ENCODE measurements at regions not wholly inside any gene's neighbourhood (a gene's known extent, or its start where the extent isn't known, plus 50 kb on each side); places are given as distances from the start of the nearest gene placed in this dataset.
A peak's percentile ranks its signal among the peaks of the same experiment; 100 is the strongest.
"Not testable (repeated sequence)": the region's sequence is repeated elsewhere in the genome, so short reads cannot be mapped to it uniquely, and the experiment has no call there.

DNA sequence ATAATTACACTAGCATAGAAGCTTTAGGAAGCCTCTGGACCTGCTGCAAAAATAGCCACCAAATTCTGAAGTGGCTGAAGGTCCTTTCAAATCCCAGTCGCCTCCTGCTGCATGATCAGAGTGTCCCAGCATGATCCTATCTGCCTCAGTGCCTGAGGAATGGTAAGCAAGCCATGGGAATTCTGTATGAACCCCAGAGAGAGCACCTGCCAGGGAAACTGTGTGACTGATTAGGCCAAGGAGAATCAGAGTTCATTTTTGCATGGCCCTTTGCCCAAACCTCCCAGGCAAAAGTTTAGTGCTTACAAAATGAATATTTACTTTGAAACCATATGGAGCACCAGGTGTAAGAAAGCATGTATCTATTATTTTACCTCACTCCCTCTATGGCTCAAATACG lies 221.4 kb downstream of the ARL4C start:
- DNase-seq (ENCODE audit: low spot score): no peak

DNA sequence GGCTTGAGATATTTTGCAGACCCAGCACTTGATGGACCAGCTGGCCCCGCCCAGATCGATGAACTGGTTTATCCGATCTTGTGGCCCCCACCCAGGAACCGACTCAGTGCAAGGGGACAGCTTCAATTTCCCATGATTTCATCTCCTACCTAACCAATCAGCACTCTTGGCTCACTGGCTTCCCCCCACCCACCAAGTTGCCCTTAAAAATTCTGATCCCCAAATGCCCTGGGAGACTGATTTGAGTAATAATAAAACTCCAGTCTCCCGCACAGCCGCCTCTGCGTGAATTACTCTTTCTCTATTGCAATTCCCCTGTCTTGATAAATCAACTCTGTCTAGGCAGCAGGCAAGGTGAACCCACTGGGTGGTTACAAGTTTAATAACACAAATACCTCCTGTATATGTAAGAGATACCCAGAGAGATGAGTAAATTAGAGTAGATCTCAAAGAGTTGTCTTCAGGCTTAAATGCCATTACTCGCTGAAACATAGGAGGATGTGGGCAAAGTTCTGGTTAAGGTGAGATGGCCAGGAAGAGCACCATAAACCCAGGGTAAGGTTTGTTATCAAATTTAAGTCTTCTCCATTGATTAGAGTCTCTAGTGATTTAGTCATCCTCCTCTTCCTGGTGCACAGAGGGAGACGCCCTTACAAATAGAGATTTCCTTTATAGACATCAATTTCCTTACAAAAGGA lies 222.8 kb downstream of the ARL4C start:
- peak; percentile 41 for DNase-seq (ENCODE audit: low spot score)

GRCh38 chr2:234272069-234272850 lies 221.8 kb downstream of the SPP2 start:
- DNase-seq (ENCODE audit: low spot score): no peak

DNA sequence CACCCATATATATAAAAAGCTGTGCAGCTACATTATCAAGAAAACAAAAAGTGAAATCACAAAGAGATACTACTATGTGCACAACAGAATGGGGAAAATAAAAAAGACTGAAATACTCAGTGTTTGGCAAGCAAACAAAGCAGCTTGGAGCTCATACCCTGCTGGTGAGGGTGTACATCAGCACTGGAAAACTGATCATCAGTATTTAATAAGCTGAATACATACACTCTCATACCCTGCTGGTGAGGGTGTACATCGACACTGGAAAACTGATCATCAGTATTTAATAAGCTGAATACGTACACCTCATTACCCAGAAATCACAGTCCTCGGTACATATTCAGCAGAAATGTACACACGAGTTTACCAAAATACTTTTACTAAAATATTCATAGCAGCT lies 220.8 kb downstream of the SPP2 start:
- no peak for DNase-seq (ENCODE audit: low spot score)

- DNase-seq (ENCODE audit: low spot score): no peak
Observed at GRCh38 chr2:234269769-234270204, 219.3 kb downstream of the SPP2 start.

- DNase-seq (ENCODE audit: low spot score): no peak
Observed at GRCh38 chr2:234267534-234267933, 217.0 kb downstream of the SPP2 start.

DNA sequence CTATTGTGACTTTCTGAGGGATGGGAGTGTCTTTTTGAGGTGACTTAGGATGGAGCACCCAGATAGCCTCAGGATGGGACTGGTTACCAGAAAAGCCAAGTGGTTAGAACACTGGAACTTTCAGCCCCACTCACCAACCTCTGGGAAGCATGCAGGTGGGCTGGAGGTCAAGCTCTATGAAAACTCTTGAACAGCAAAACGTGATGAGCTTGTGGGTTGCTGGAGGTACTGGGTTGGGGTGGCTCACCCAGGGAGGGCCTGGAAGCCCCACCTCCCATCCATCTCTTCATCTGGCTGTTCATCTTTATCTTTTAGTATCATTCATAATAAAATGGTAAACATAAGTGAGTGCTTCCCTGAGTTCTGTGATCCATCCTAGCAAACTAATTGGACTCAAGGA lies 216.4 kb downstream of the SPP2 start:
- no peak for DNase-seq (ENCODE audit: low spot score)

- no peak for DNase-seq (ENCODE audit: low spot score)
Observed at GRCh38 chr2:234265206-234265605, 214.7 kb downstream of the SPP2 start.

GRCh38 chr2:234261736-234262135 lies 211.2 kb downstream of the SPP2 start:
- DNase-seq (ENCODE audit: low spot score): no peak

DNA sequence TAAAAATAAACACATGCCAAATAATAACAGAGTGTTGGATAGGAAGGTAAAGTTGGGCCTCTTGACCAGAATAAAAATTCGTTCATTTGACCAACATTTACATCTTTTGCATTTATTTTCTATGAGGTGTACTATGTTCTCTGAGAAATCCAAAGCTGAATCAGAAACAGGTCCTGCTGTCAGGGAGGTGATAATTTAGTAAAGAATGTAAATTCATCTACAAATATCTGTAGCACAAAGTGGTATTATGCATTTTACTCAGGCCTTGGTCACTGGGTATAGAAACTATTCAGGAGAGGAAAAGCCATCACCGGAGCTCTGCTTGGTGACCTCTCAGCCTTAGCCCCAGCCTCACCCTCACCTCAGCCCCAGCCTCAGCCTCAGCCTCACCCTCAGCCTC lies 208.9 kb downstream of the SPP2 start:
- no peak for DNase-seq (ENCODE audit: low spot score)

- DNase-seq (ENCODE audit: low spot score): no peak
Observed at GRCh38 chr2:234258562-234259141, 208.2 kb downstream of the SPP2 start.

- DNase-seq (ENCODE audit: low spot score): no peak
Observed at GRCh38 chr2:234257859-234258561, 207.5 kb downstream of the SPP2 start.

- no peak for DNase-seq (ENCODE audit: low spot score)
Observed at GRCh38 chr2:234256516-234256915, 206.0 kb downstream of the SPP2 start.

- no peak for DNase-seq (ENCODE audit: low spot score)
Observed at GRCh38 chr2:234254783-234255521, 204.4 kb downstream of the SPP2 start.

GRCh38 chr2:234252772-234253171 lies 202.3 kb downstream of the SPP2 start:
- no peak for DNase-seq (ENCODE audit: low spot score)

GRCh38 chr2:234251326-234252271 lies 201.1 kb downstream of the SPP2 start:
- no peak for DNase-seq (ENCODE audit: low spot score)

DNA sequence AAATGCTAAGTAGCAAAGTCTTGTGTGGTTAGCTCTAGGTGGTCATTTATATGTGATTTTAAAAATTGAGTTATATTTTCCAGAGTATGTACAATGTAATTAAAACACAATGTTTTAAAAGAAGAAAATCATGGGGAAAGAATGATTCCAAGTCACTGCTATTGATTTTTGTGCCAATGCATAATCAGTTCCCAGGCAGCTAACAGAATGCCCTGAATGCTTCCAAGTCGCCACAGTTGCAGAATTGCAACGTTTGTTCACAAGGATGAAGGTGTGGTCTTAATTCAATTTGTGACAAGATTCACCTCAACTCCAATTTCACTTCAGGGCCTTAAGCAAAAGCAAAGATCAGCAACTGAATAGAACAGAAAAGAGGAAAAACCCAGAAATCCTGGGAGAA lies 200.4 kb downstream of the SPP2 start:
- no peak for DNase-seq (ENCODE audit: low spot score)

- no peak for DNase-seq (ENCODE audit: low spot score)
Observed at GRCh38 chr2:234249873-234250272, 199.4 kb downstream of the SPP2 start.

- no peak for DNase-seq (ENCODE audit: low spot score)
Observed at GRCh38 chr2:234249034-234249735, 198.7 kb downstream of the SPP2 start.

- not testable (repeated sequence) for DNase-seq (ENCODE audit: low spot score)
Observed at GRCh38 chr2:234248213-234248710, 197.8 kb downstream of the SPP2 start.
